SK-N-SH (cell line): ENCODE measurements at regions not wholly inside any gene's neighbourhood (a gene's known extent, or its start where the extent isn't known, plus 50 kb on each side); places are given as distances from the start of the nearest gene placed in this dataset.

Source experiments
- CTCF ChIA-PET: fragments of 300-600, 350-600 bp; formaldehyde crosslinking; extraction: SDS; loops from one replicate; lab custom pipeline; 2021; lab: Yijun Ruan, JAX
- POLR2A ChIA-PET: fragments of 350-600 bp; sonication (Branson Sonifier 250); formaldehyde crosslinking; extraction: SDS; loops from one replicate; lab custom pipeline; 2020; ENCODE audit warnings: antibody characterized with exemption, inconsistent platforms; lab: Yijun Ruan, JAX
- DNase-seq: peaks from one replicate; pipeline ENCODE4 v3.0.0; 2012
- H2AFZ ChIP-seq: fragments of 200-600 bp; sonication (generic); 2 replicates; pipeline ENCODE4 v1.8.1; 2016; ENCODE audit warnings: antibody characterized with exemption, mild to moderate bottlenecking, low read depth
- H3F3A ChIP-seq: fragments of 200-600 bp; sonication (generic); replicated peaks from 2 replicates; pipeline ENCODE3; 2016; ENCODE audit warnings: antibody characterized with exemption, mild to moderate bottlenecking; ENCODE audit not compliant: insufficient read depth
- H3K27ac ChIP-seq, 2 experiments: fragments of 200-500 bp in 1 of 2; fragments of 200-600 bp in 1 of 2; sonication (Bioruptor generic) in 1 of 2; sonication (generic), shearing (Covaris generic) in 1 of 2; 2 replicates each; pipeline versions ENCODE4 v1.5.1 to v1.6.1; 2014 to 2016; ENCODE audit warnings: low read depth in 2 of 2, inconsistent platforms in 1 of 2, low read length in 1 of 2, mild to moderate bottlenecking in 1 of 2, mixed read lengths in 1 of 2
- H3K27me3 ChIP-seq: fragments of 200-600 bp; sonication (generic), shearing (Covaris generic); 2 replicates; pipeline ENCODE4 v1.6.1; 2016; ENCODE audit warnings: mixed run types; ENCODE audit not compliant: insufficient read depth
- H3K36me3 ChIP-seq, 2 experiments: fragments of 200-500 bp in 1 of 2; fragments of 200-600 bp in 1 of 2; sonication (Bioruptor generic) in 1 of 2; sonication (generic) in 1 of 2; replicated peaks in 1 of 2; 2 replicates each; pipeline versions ENCODE3 to v1.5.1; 2014 to 2016; ENCODE audit warnings: low read length in 1 of 2, mild to moderate bottlenecking in 1 of 2; ENCODE audit not compliant: insufficient read depth in 2 of 2, control insufficient read depth in 1 of 2
- H3K4me1 ChIP-seq, 2 experiments: fragments of 200-500 bp in 1 of 2; fragments of 200-600 bp in 1 of 2; sonication (Bioruptor generic) in 1 of 2; sonication (generic), shearing (Covaris generic) in 1 of 2; 2 replicates each; pipeline versions ENCODE4 v1.5.1 to v1.6.1; 2014 to 2016; ENCODE audit warnings: low read depth in 1 of 2, low read length in 1 of 2, mixed run types in 1 of 2; ENCODE audit not compliant: insufficient read depth in 2 of 2, control insufficient read depth in 1 of 2
- H3K4me2 ChIP-seq: fragments of 200-600 bp; sonication (generic), shearing (Covaris generic); 2 replicates; pipeline ENCODE4 v1.6.1; 2017; ENCODE audit warnings: mixed run types
- H3K4me3 ChIP-seq, 2 experiments: fragments of 200-500 bp in 1 of 2; fragments of 200-600 bp in 1 of 2; sonication (Bioruptor generic) in 1 of 2; sonication (generic), shearing (Covaris generic) in 1 of 2; 2 replicates each; pipeline versions ENCODE4 v1.5.1 to v1.8.1; 2014 to 2016; ENCODE audit warnings: low read depth in 2 of 2, inconsistent platforms in 1 of 2, low read length in 1 of 2, mild to moderate bottlenecking in 1 of 2, mixed read lengths in 1 of 2, moderate library complexity in 1 of 2
- H3K79me2 ChIP-seq: fragments of 200-600 bp; sonication (generic); 2 replicates; pipeline ENCODE4 v1.8.1; 2017; ENCODE audit warnings: mild to moderate bottlenecking; ENCODE audit not compliant: insufficient read depth
- H3K9ac ChIP-seq: fragments of 200-600 bp; sonication (generic); 2 replicates; pipeline ENCODE4 v1.6.1; 2017; ENCODE audit warnings: mixed run types
- H3K9me2 ChIP-seq: fragments of 200-600 bp; sonication (generic); 2 replicates; pipeline ENCODE4 v1.6.1; 2017; ENCODE audit warnings: mixed run types
- H3K9me3 ChIP-seq: fragments of 200-600 bp; sonication (generic); 2 replicates; pipeline ENCODE4 v1.6.1; 2017; ENCODE audit warnings: mixed run types, mild to moderate bottlenecking, moderate library complexity
- H4K20me1 ChIP-seq: fragments of 200-600 bp; sonication (generic); 2 replicates; pipeline ENCODE4 v1.6.1; 2017; ENCODE audit warnings: mild to moderate bottlenecking, mixed run types; ENCODE audit not compliant: insufficient read depth
- CHD2 ChIP-seq: fragments of 150-350 bp; IDR thresholded peaks from 2 replicates; pipeline ENCODE4 v1.6.1; 2018; ENCODE audit warnings: low read length; ENCODE audit not compliant: partially characterized antibody
- EZH2phosphoT487 ChIP-seq: fragments of 200-600 bp; sonication (generic); IDR thresholded peaks from 2 replicates; pipeline ENCODE4 v1.6.1; 2017; ENCODE audit warnings: low read depth, mixed run types, mild to moderate bottlenecking, antibody characterized with exemption, moderate library complexity, borderline replicate concordance
- FOSL2 ChIP-seq: IDR thresholded peaks from 2 replicates; pipeline ENCODE4 v1.4.0; 2012; ENCODE audit warnings: low read depth, mild to moderate bottlenecking, moderate library complexity, borderline replicate concordance
- FOXJ3 ChIP-seq: sonication (generic); formaldehyde crosslinking; IDR thresholded peaks from 2 replicates; pipeline ENCODE4 v1.5.1; 2020; ENCODE audit warnings: mild to moderate bottlenecking, missing genetic modification reagents
- GABPA ChIP-seq: IDR thresholded peaks from 2 replicates; pipeline ENCODE4 v1.4.0; 2012; ENCODE audit warnings: low read depth, mild to moderate bottlenecking
- IRF3 ChIP-seq: fragments of 150-350 bp; IDR thresholded peaks from 2 replicates; pipeline ENCODE4 v1.6.1; 2016; ENCODE audit warnings: mild to moderate bottlenecking, low read depth, low read length
- MEF2A ChIP-seq: IDR thresholded peaks from 2 replicates; pipeline ENCODE4 v1.4.0; 2012; ENCODE audit warnings: low read depth, borderline replicate concordance
- MXI1 ChIP-seq: IDR thresholded peaks from 2 replicates; pipeline ENCODE4 v1.6.1; 2012; ENCODE audit warnings: mild to moderate bottlenecking, low read depth, low read length, improper control_type of control experiment
- NFIC ChIP-seq: IDR thresholded peaks from 2 replicates; pipeline ENCODE4 v1.4.0; 2012; ENCODE audit warnings: borderline replicate concordance
- NRF1 ChIP-seq: IDR thresholded peaks from 2 replicates; pipeline ENCODE4 v1.6.1; 2012; ENCODE audit warnings: low read depth, mild to moderate bottlenecking, low read length
- RFX5 ChIP-seq: IDR thresholded peaks from 2 replicates; pipeline ENCODE4 v1.6.1; 2012; ENCODE audit warnings: mild to moderate bottlenecking, improper control_type of control experiment, low read length
- SIN3A ChIP-seq: IDR thresholded peaks from 2 replicates; pipeline ENCODE4 v1.6.1; 2012; ENCODE audit warnings: low read depth, mild to moderate bottlenecking, low read length, moderate library complexity, borderline replicate concordance
- TAF1 ChIP-seq: IDR thresholded peaks from 2 replicates; pipeline ENCODE4 v1.6.1; 2012; ENCODE audit warnings: low read depth, mild to moderate bottlenecking, low read length, moderate library complexity, borderline replicate concordance
- TCF12 ChIP-seq: IDR thresholded peaks from 2 replicates; pipeline ENCODE4 v1.4.0; 2012
- TEAD4 ChIP-seq: IDR thresholded peaks from 2 replicates; pipeline ENCODE4 v1.4.0; 2012; ENCODE audit warnings: mild to moderate bottlenecking, borderline replicate concordance; ENCODE audit not compliant: insufficient read depth
- YY1 ChIP-seq: IDR thresholded peaks from 2 replicates; pipeline ENCODE4 v1.4.0; 2012; ENCODE audit warnings: low read depth, mild to moderate bottlenecking
- ZBTB33 ChIP-seq: IDR thresholded peaks from 2 replicates; pipeline ENCODE4 v1.4.0; 2012; ENCODE audit warnings: low read depth, borderline replicate concordance
- WGBS: methylation state at CpG from one replicate; pipeline ENCODE4 v1.1.6; 2017; ENCODE audit warnings: low lambda C conversion rate; 5-methylcytosine and 5-hydroxymethylcytosine counted together
- TF ChIP-seq, protein P1 (sequence below): IDR thresholded peaks from 2 replicates; pipeline ENCODE4 v1.6.1; 2012; ENCODE audit warnings: mild to moderate bottlenecking, low read depth, low read length, moderate library complexity
- TF ChIP-seq, protein P2 (sequence below): IDR thresholded peaks from 2 replicates; pipeline ENCODE4 v1.4.0; 2012; ENCODE audit warnings: low read depth
- TF ChIP-seq, protein P3 (sequence below): fragments of 150-350 bp; IDR thresholded peaks from 2 replicates; pipeline ENCODE4 v1.6.1; 2017; ENCODE audit warnings: antibody characterized with exemption, low read length, low read depth, borderline replicate concordance

DNA sequence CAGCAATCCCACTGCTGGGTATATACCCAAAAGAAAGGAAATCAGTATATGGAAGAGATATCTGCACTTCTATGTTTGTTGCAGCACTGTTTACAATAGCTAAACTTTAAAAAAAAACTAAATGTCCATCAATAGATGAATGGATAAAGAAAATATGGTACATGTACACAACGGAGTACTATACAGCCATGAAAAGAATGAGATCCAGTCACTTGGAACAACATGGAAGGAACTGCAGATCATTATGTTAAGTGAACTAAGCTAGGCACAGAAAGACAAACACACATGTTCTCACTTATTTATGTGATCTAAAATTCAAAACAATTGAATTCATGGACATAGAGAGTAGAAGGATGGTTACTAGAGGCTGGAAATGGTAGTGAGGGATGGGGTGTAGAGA is 400.7 kb downstream of the ZNF674 start:
- Histone ChIP-seq H3K9me2 (no peaks in the 10 kb centered on the region), H3K4me3 (no peak overlapping the region), H3K27me3 (no peaks in the 10 kb centered on the region; the same call in 1 of the 2 replicates), H4K20me1 (no peaks in the 10 kb centered on the region), H3K4me1 (no peaks in the 10 kb centered on the region), H3F3A (no peaks in the 10 kb centered on the region), H3K4me2 (no peak overlapping the region), H3K79me2 (no peaks in the 10 kb centered on the region), H3K27ac (no peak overlapping the region), H3K9ac (no peak overlapping the region), H3K9me3 (no peaks in the 10 kb centered on the region; the same call in 1 of the 2 replicates), H2AFZ (no peak overlapping the region), H3K36me3 (no peaks in the 10 kb centered on the region)
- 11% methylated on average over 1 of the region's 1 CpG for WGBS
- no peak for DNase-seq
- CTCF ChIA-PET: no interaction called here
- POLR2A ChIA-PET: no interaction called here
- no peak for TF ChIP-seq FOSL2
- no peak for TF ChIP-seq CHD2
- TF ChIP-seq TAF1: no peak
- TF ChIP-seq EZH2phosphoT487: no peak
- TF ChIP-seq MEF2A: no peak
- TF ChIP-seq SIN3A: no peak
- TF ChIP-seq, protein P1, sequence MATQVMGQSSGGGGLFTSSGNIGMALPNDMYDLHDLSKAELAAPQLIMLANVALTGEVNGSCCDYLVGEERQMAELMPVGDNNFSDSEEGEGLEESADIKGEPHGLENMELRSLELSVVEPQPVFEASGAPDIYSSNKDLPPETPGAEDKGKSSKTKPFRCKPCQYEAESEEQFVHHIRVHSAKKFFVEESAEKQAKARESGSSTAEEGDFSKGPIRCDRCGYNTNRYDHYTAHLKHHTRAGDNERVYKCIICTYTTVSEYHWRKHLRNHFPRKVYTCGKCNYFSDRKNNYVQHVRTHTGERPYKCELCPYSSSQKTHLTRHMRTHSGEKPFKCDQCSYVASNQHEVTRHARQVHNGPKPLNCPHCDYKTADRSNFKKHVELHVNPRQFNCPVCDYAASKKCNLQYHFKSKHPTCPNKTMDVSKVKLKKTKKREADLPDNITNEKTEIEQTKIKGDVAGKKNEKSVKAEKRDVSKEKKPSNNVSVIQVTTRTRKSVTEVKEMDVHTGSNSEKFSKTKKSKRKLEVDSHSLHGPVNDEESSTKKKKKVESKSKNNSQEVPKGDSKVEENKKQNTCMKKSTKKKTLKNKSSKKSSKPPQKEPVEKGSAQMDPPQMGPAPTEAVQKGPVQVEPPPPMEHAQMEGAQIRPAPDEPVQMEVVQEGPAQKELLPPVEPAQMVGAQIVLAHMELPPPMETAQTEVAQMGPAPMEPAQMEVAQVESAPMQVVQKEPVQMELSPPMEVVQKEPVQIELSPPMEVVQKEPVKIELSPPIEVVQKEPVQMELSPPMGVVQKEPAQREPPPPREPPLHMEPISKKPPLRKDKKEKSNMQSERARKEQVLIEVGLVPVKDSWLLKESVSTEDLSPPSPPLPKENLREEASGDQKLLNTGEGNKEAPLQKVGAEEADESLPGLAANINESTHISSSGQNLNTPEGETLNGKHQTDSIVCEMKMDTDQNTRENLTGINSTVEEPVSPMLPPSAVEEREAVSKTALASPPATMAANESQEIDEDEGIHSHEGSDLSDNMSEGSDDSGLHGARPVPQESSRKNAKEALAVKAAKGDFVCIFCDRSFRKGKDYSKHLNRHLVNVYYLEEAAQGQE: no peak
- TF ChIP-seq TCF12: no peak
- TF ChIP-seq, protein P2, sequence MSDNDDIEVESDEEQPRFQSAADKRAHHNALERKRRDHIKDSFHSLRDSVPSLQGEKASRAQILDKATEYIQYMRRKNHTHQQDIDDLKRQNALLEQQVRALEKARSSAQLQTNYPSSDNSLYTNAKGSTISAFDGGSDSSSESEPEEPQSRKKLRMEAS: no peak

DNA sequence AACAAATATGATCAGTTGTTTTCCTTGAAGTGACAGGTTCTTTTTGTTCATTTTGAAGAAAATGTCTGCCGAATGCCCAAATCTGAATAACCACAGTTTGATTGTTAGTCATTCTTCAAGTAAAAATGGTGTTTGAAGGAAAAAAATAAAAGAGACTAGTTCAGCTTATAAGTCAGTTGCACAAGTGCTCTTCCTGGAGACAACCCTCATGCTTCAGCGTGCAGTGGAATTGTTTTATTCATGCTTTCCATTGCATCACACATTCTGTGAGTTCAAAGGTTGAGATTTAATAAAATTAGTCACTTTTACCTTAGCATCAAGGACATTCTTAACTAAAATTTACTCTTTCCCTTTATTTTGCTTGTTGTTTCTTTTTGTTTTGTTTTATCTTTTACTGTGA is 404.9 kb downstream of the ZNF674 start:
- Histone ChIP-seq H3F3A (no peaks in the 10 kb centered on the region), H3K4me2 (no peak overlapping the region), H4K20me1 (no peaks in the 10 kb centered on the region), H3K27me3 (no peaks in the 10 kb centered on the region; the same call in 1 of the 2 replicates), H3K36me3 (no peaks in the 10 kb centered on the region), H3K79me2 (no peaks in the 10 kb centered on the region), H3K27ac (no peak overlapping the region), H3K9me2 (no peaks in the 10 kb centered on the region), H2AFZ (no peak overlapping the region), H3K9ac (no peak overlapping the region), H3K4me1 (no peaks in the 10 kb centered on the region), H3K9me3 (no peaks in the 10 kb centered on the region; the same call in 1 of the 2 replicates), H3K4me3 (no peak overlapping the region)
- no peak for DNase-seq
- ChIA-PET POLR2A (no interaction called here), CTCF (no interaction called here)
- WGBS: 20% methylated on average over 2 of the region's 2 CpGs
- TF ChIP-seq MXI1 (no peak), TEAD4 (no peak), NRF1 (no peak), NFIC (no peak), YY1 (no peak), IRF3 (no peak), FOXJ3 (no peak), MEF2A (no peak), ZBTB33 (no peak), GABPA (no peak), RFX5 (no peak), EZH2phosphoT487 (no peak)
- TF ChIP-seq, protein P2: no peak
- TF ChIP-seq, protein P3, sequence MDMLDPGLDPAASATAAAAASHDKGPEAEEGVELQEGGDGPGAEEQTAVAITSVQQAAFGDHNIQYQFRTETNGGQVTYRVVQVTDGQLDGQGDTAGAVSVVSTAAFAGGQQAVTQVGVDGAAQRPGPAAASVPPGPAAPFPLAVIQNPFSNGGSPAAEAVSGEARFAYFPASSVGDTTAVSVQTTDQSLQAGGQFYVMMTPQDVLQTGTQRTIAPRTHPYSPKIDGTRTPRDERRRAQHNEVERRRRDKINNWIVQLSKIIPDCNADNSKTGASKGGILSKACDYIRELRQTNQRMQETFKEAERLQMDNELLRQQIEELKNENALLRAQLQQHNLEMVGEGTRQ: no peak
